ENCODE measurements at regions not wholly inside any gene's neighbourhood (a gene's known extent, or its start where the extent isn't known, plus 50 kb on each side); places are given as distances from the start of the nearest gene placed in this dataset.

GRCh38 chr4:141409556-141409955 is 188.9 kb downstream of the ZNF330 start:
- DNase-seq (ENCODE audit: insufficient read length, low spot score), result no peak
- no peak for FAIRE-seq
- TF ChIP-seq POLR2A (IDR thresholded peaks at IDR 0.05; ENCODE audit: low read depth, low read length), result no peak

DNA sequence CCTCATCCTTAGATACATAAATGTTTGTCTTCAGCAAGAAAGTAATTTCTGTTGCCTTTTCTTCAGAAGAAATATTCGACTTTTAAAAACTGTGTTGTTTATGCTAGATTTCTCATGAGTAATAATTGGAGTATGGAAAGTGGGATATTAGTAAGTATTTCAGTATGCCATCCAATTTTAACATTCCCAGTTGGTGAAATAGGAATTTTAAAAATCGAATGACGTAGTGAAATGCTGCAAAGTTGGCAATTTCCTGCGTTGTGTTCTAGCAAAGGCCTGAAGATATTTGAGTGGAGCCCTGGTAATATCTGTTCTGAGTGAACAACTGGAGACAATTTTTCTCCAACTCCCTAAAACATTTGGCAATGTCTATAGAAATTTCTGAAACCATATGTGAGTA is 190.1 kb downstream of the ZNF330 start:
- DNase-seq (ENCODE audit: insufficient read length, low spot score), result no peak
- TF ChIP-seq POLR2A (IDR thresholded peaks at IDR 0.05; ENCODE audit: low read depth, low read length), result no peak
- FAIRE-seq, result no peak

DNA sequence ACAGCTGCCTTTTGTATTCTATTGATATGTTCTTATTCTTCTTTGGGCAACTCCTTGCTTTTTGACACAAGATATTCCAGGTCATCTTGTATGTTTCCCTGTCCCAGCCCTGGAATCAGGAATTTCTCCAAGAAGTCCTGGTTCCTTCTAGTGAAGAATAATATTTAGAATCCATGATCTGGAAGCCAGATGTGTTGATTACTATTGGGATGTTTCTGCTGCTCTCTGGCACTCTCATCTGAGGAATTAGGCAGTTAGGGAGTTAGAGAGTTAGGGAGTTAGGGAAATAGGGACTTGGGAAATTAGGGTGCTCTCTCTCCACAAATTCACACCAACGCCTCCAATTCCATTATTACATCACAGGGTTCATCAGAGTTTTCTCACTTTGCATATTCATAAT is 191.2 kb downstream of the ZNF330 start:
- DNase-seq (ENCODE audit: insufficient read length, low spot score), result no peak
- TF ChIP-seq POLR2A (IDR thresholded peaks at IDR 0.05; ENCODE audit: low read depth, low read length), result no peak
- FAIRE-seq, result no peak

GRCh38 chr4:141413366-141413765 is 192.7 kb downstream of the ZNF330 start:
- no peak for TF ChIP-seq POLR2A (IDR thresholded peaks at IDR 0.05; ENCODE audit: low read depth, low read length)
- no peak for DNase-seq (ENCODE audit: insufficient read length, low spot score)
- no peak for FAIRE-seq

DNA sequence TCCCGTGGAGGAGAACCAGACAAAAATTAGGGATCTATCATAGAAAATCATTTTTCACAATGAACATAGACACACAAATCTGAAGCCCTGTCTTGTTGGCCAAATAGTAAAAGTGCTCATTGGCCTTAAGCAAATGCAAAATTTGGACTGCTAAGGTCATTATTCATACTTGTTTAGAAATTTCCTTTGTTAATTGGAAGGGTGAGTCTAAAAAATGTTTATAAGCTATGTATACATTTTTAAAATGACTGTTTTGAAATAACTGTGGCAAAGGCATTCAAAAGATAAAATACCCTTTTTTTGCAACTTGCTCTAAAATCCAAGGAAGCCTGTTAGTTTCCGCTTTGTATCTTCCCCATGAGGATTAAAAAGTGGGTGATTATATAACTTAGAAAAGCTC is 195.0 kb downstream of the ZNF330 start:
- FAIRE-seq, result no peak
- no peak for TF ChIP-seq POLR2A (IDR thresholded peaks at IDR 0.05; ENCODE audit: low read depth, low read length)
- DNase-seq (ENCODE audit: insufficient read length, low spot score), result no peak

DNA sequence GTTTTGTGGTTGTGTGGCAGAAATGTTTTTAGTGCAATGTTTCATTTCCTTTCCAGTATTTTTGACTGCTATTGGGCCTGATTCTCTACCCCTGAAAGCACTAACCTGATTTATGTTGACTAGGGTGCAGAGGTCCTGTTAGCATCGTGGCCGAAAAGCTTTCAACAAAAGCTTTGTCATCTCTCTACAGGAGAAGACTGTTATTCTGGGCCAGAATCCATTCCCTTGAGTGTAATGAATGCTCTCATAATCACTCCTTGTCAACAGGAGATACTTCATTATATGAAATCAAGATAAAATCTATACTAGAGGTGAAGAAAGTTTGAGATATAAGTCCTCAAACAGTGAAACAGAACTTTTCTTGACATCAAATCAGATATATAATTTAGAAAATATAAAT is 195.5 kb downstream of the ZNF330 start:
- DNase-seq (ENCODE audit: insufficient read length, low spot score) (no peak), FAIRE-seq (no peak)
- no peak for TF ChIP-seq POLR2A (IDR thresholded peaks at IDR 0.05; ENCODE audit: low read depth, low read length)

GRCh38 chr4:141416677-141417363 is 196.1 kb downstream of the ZNF330 start:
- no peak for FAIRE-seq
- TF ChIP-seq POLR2A (IDR thresholded peaks at IDR 0.05; ENCODE audit: low read depth, low read length), result no peak
- no peak for DNase-seq (ENCODE audit: insufficient read length, low spot score)

- no peak for TF ChIP-seq POLR2A (IDR thresholded peaks at IDR 0.05; ENCODE audit: low read depth, low read length)
- DNase-seq (ENCODE audit: insufficient read length, low spot score), result no peak
- no peak for FAIRE-seq
Measured at GRCh38 chr4:141417387-141417786, 196.7 kb downstream of the ZNF330 start.

DNA sequence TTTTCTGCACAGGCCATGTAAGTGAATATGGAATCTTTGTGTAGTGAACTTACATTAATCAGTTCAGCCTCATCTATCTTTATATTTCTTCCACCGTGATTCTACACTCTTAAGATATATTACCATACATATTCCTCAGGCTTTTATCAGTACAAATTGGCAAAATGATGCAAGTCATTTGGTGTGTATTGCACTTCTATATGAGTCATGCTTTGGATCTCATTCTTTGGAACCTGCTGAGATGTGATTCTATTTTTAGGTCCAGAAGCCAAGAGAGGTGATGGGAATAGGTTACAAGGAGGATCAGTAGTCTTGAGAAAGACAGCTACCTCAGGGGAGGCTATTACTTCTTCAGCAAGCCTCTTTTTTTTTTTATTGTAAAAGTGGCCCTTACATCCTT is 204.4 kb downstream of the ZNF330 start:
- no peak for DNase-seq (ENCODE audit: insufficient read length, low spot score)
- peak; percentile 43 for FAIRE-seq

GRCh38 chr4:141427726-141428296 is 207.1 kb downstream of the ZNF330 start:
- FAIRE-seq (no peak), DNase-seq (ENCODE audit: insufficient read length, low spot score) (no peak)
- no peak for TF ChIP-seq POLR2A (IDR thresholded peaks at IDR 0.05; ENCODE audit: low read depth, low read length)

More for the DNA sequence above, 204.4 kb downstream of the ZNF330 start:
- TF ChIP-seq POLR2A (IDR thresholded peaks at IDR 0.05; ENCODE audit: low read depth, low read length), result no peak

- no peak for DNase-seq (ENCODE audit: insufficient read length, low spot score)
- no peak for TF ChIP-seq POLR2A (IDR thresholded peaks at IDR 0.05; ENCODE audit: low read depth, low read length)
- no peak for FAIRE-seq
Measured at GRCh38 chr4:141429933-141430332, 206.4 kb upstream of the IL15 start.

- no peak for TF ChIP-seq POLR2A (IDR thresholded peaks at IDR 0.05; ENCODE audit: low read depth, low read length)
- no peak for FAIRE-seq
- no peak for DNase-seq (ENCODE audit: insufficient read length, low spot score)
Measured at GRCh38 chr4:141430686-141431085, 205.7 kb upstream of the IL15 start.

GRCh38 chr4:141432000-141432712 is 204.2 kb upstream of the IL15 start:
- no peak for FAIRE-seq
- DNase-seq (ENCODE audit: insufficient read length, low spot score), result no peak

DNA sequence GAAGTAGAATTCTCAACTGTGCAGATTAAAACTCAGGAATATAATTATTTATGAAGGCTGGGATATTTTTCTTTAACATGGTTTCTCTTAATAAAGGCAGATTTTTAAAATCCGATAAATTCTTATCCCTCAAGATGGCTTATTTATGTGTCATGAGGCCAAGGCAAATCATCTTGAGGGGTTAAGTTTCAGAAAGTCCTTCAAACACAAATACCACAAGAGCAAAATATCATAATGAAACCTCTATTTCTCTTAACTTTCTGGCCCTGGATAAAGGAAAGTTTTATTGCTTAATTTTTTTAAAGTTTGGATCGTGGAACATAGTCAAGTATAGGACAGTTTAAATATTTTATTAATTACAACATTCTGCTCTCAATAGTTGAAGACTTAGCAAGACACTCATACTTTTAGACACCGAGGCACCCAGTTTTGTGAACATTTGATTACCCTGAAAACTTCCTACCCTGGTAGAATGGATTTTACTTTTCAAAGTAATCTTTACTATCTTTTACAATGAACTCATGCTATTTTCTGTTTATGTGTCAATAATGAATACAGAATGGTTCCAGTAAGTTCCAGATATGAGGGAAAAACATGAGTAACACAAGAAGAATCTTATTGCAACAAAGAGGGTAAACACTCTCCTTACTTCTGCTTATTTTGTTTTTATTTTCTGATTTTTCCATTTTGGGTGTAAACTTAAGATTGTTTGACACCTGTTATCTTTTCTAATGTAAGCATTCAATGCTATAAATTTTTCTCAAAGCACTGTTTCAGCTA is 200.7 kb upstream of the IL15 start:
- no peak for TF ChIP-seq POLR2A (IDR thresholded peaks at IDR 0.05; ENCODE audit: low read depth, low read length)
- FAIRE-seq (no peak), DNase-seq (ENCODE audit: insufficient read length, low spot score) (no peak)

More at GRCh38 chr4:141432000-141432712, 204.2 kb upstream of the IL15 start:
- no peak for TF ChIP-seq POLR2A (IDR thresholded peaks at IDR 0.05; ENCODE audit: low read depth, low read length)
